AG04450 (cell line): ENCODE measurements at regions not wholly inside any gene's neighbourhood (a gene's known extent, or its start where the extent isn't known, plus 50 kb on each side); places are given as distances from the start of the nearest gene placed in this dataset.

Experiments
- CTCF ChIA-PET: fragments of 300-600, 350-600 bp; formaldehyde crosslinking; extraction: SDS; loops from one replicate; lab custom pipeline; 2022; ENCODE audit warnings: antibody characterized with exemption, inconsistent platforms; lab: Charles Lee
- POLR2A ChIA-PET: fragments of 350-600 bp; formaldehyde crosslinking; extraction: SDS; loops from one replicate; lab custom pipeline; 2021; ENCODE audit warnings: antibody characterized with exemption, inconsistent platforms; lab: Yijun Ruan, JAX
- DNase-seq: peaks from one replicate; pipeline ENCODE4 v3.0.0-alpha.2; 2011; ENCODE audit warnings: low read depth, low spot score
- H3K27ac ChIP-seq: one replicate; pipeline ENCODE4 v1.5.1; 2012; ENCODE audit warnings: low read depth, low read length, control low read depth
- H3K27me3 ChIP-seq: one replicate; pipeline ENCODE4 v1.6.0; 2012; ENCODE audit warnings: low read length; ENCODE audit not compliant: control insufficient read depth, insufficient read depth
- H3K4me3 ChIP-seq: 2 replicates; pipeline ENCODE4 v1.5.1; 2011; ENCODE audit warnings: mild to moderate bottlenecking, low read depth, low read length, control low read depth
- H3K9me3 ChIP-seq: 2 replicates; pipeline ENCODE4 v1.5.1; 2012; ENCODE audit warnings: low read length; ENCODE audit not compliant: control insufficient read depth, insufficient read depth
- CTCF ChIP-seq: IDR thresholded peaks from 2 replicates; pipeline ENCODE4 v1.5.1; 2011; ENCODE audit warnings: low read depth, low read length, control low read depth, inconsistent platforms

GRCh38 chr16:87057951-87058560, 259.1 kb downstream of the C16orf95 start:
- POLR2A ChIA-PET: no interaction called here
- TF ChIP-seq CTCF: no peak
- Histone ChIP-seq H3K4me3 (no peak overlapping the region), H3K27me3 (peaks cover 3% of the 10 kb centered on the region), H3K27ac (no peak overlapping the region), H3K9me3 (peaks cover 17% of the 10 kb centered on the region)
- no peak for DNase-seq
- CTCF ChIA-PET: interaction anchor here (6.0 kb wide), 1 partner anchor 494 kb away, joined by 148 read pairs; no protein-coding TSS in a partner anchor

- POLR2A ChIA-PET: no interaction called here
- no peak for TF ChIP-seq CTCF
- peaks cover 13% of the 10 kb centered on the region for H3K9me3 ChIP-seq
- H3K27me3 ChIP-seq: peaks cover 3% of the 10 kb centered on the region
- no peak overlapping the region for H3K27ac ChIP-seq
- CTCF ChIA-PET: interaction anchor here (5.5 to 6.0 kb wide), 2 partner anchors 219 to 494 kb away, joined by 55 to 148 read pairs; no protein-coding TSS in a partner anchor
- no peak overlapping the region for H3K4me3 ChIP-seq
- no peak for DNase-seq
These were observed 258.4 kb downstream of the C16orf95 start for GRCh38 chr16:87058728-87059250.

- peak; percentile 56 for TF ChIP-seq CTCF
- Histone ChIP-seq H3K27ac (no peak overlapping the region), H3K27me3 (peaks cover 2% of the 10 kb centered on the region), H3K4me3 (peak overlapping the region; percentile 33), H3K9me3 (peaks cover 8% of the 10 kb centered on the region; the same call in 1 of the 2 replicates)
- CTCF ChIA-PET: interaction anchor here (0.9 to 6.0 kb wide), 3 partner anchors 218 to 502 kb away, joined by 5 to 148 read pairs (median 55); no protein-coding TSS in a partner anchor
- POLR2A ChIA-PET: interaction anchor here (0.6 kb wide), 1 partner anchor 17 kb away, joined by 6 read pairs; no protein-coding TSS in a partner anchor
- DNase-seq: peak; percentile 32
These were observed 256.9 kb downstream of the C16orf95 start for GRCh38 chr16:87060034-87060986.

- Histone ChIP-seq H3K4me3 (no peak overlapping the region), H3K27ac (no peak overlapping the region), H3K9me3 (peaks cover 8% of the 10 kb centered on the region; the same call in 1 of the 2 replicates), H3K27me3 (peaks cover 2% of the 10 kb centered on the region)
- no peak for DNase-seq
- POLR2A ChIA-PET: no interaction called here
- CTCF ChIA-PET: interaction anchor here (1.0 to 6.0 kb wide), 14 partner anchors 10 to 1240 kb away, joined by 3 to 148 read pairs (median 8); no protein-coding TSS in a partner anchor
- TF ChIP-seq CTCF: no peak
These were observed 255.8 kb downstream of the C16orf95 start for GRCh38 chr16:87061243-87061920.
